HG02642 (cell line): ENCODE measurements at regions not wholly inside any gene's neighbourhood (a gene's known extent, or its start where the extent isn't known, plus 50 kb on each side); places are given as distances from the start of the nearest gene placed in this dataset.
"Not testable (repeated sequence)": the region's sequence is repeated elsewhere in the genome, so short reads cannot be mapped to it uniquely, and the experiment has no call there.

Experiments
- ATAC-seq: cut with Tn5 transposase; IDR thresholded peaks from one replicate; pipeline ENCODE4 v1.9.1; 2021; ENCODE audit warnings: mild to moderate bottlenecking; ENCODE audit not compliant: unreplicated experiment, poor library complexity

DNA sequence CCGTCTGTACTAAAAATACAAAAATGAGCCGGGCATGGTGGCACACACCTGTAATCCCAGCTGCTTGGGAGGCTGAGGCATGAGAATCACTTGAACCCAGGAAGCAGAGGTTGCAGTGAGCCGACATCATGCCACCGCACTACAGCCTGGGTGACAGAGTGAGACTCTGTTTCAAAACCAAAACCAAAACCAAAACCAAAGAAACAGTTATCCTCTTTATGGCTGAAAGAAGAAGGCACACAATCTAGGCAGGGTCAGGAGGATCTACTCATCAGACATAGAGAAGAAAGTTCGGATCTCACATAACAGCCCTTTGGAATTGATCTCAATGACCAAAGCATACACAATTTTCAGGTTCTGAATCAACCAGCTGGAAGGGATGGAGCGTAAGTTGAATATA is 411.3 kb upstream of the SLC35B3 start:
- ATAC-seq: not testable (repeated sequence)

DNA sequence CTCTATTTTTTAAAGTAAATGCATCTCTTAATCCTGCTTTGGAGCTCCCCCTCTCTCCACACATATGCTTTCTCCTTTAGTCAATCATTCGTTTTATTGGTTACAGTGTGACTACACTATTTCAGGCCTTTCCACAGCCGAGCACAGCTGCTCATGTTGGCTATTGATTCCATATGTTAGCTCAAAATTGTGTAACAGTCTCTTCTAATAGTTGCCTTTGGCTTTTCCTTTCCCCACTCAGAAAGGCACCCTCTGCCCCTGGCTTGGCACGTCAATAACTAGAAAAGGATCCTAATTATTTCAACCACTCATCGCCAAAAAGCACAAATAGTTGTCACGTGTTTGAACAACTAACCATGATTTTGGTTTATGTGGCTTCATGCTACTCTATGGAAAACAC is 410.3 kb upstream of the SLC35B3 start:
- ATAC-seq: no peak

- no peak for ATAC-seq
Measured at GRCh38 chr6:8844968-8845367, 409.6 kb upstream of the SLC35B3 start.

DNA sequence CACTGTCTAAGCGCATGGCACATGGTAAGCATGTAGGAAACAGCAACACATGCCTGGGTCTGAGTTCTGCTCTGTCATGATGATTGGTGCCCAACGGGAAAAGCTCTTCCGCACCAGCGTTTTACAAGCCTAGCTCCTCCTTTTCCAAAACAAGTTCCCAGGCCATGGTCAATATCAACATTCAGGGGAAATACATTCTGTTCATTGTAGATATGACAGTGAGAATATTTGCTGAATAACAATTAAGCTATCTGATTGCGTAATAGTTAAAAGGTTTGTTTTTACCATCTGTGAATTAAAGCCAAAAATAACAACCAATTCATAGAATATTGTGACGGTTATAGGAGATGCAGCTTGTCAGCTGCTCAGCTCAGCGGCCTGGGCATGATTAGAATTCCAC is 404.3 kb upstream of the SLC35B3 start:
- ATAC-seq: no peak

- no peak for ATAC-seq
Measured at GRCh38 chr6:8837343-8837742, 402.0 kb upstream of the SLC35B3 start.

- not testable (repeated sequence) for ATAC-seq
Measured at GRCh38 chr6:8832695-8833094, 397.4 kb upstream of the SLC35B3 start.

- ATAC-seq: no peak
Measured at GRCh38 chr6:8831366-8832152, 396.2 kb upstream of the SLC35B3 start.

DNA sequence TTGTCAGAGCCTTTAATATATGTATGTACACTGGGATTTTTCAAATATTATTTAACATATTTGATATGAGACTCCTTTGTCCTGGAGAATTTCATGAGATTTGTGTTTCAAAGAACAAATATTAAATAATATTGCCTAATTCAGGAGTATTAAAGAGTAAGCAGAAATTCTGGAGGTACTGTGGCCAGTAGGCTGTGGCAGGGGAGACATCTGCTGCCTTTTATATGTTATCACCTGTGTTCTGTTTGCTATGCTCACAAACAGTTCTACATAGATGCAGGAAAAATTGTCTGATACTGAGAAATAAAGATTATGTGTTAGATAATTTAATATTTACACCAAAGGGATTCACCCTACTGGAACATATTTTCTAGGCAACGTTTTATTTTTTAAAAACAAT is 395.4 kb upstream of the SLC35B3 start:
- ATAC-seq: no peak

DNA sequence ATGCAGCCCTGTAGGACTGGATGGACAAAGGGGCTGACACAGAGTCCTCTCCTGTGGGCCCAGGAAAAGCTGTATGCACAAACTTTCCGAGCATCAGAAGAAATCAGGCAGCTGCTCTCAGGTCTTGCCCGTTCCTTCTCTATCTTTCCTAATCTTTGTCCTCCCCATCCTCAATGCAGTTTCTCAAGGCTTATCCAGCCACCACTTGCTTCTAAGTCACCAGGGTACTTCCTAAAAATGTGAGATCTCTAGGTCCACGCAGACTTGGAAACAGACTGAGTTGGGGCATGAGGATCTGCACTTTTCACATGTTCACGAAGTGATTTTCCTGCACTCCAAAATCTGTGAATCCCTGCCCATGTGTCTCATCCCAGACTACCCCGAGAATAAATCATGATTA is 394.5 kb upstream of the SLC35B3 start:
- ATAC-seq: no peak

GRCh38 chr6:8829296-8829695 is 394.0 kb upstream of the SLC35B3 start:
- ATAC-seq: no peak

GRCh38 chr6:8828376-8828775 is 393.0 kb upstream of the SLC35B3 start:
- ATAC-seq: no peak

GRCh38 chr6:8825726-8826125 is 390.4 kb upstream of the SLC35B3 start:
- ATAC-seq: no peak

DNA sequence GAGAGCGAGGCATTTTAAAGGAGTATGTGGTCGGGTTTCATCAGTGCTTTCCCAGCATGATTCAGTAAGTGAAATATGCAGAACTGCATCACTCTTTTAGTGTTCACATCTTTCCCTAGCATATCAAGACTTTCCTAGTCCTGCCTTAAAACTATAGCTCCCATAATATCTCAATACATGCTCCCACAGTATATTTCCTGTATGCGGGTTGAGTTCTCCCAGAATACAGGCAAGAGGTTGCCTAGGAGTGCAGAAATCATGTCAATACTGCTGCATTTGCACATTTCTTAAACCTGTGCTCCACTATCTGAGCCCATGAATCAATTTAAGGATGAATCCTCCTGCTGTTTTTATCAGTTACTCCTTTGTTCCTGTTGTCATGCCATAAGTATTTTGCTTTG is 386.6 kb upstream of the SLC35B3 start:
- no peak for ATAC-seq

DNA sequence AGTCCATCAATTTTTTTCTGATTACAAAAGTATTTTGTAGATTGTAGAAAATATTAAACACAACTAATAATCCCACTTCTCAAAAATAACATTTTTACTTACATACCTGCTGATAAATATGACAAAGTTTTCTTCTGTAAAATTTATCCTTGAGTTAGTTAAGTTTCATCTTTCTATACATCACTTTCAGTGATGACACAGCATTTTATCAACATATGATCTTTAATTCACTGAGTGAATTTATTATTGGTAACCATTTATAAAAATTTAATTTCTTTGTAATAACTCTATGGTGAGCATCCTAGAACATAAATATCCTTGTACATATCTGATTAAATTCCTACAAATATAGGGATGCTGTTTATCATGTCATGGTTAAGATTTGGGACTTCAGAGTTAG is 385.0 kb upstream of the SLC35B3 start:
- no peak for ATAC-seq

DNA sequence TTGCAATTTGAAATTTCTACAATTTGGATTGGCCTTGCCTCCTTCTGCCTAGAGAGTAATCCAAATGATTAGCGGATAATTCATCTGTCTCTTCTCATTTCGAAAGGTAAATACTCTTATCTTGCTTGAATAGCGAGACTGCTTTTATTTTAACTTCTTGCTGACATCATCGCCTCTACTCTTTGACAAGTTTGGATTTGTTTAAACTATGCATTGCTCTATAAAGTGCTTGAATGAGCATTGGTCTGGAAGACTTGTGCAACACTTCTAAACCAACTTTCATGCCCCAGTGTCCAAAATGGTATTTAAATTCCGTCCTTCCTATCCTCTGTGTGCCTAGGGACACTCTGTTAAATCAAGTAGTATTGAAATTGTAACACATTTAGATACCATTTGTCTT is 384.1 kb upstream of the SLC35B3 start:
- ATAC-seq: no peak

- no peak for ATAC-seq
Measured at GRCh38 chr6:8814440-8815000, 379.2 kb upstream of the SLC35B3 start.

DNA sequence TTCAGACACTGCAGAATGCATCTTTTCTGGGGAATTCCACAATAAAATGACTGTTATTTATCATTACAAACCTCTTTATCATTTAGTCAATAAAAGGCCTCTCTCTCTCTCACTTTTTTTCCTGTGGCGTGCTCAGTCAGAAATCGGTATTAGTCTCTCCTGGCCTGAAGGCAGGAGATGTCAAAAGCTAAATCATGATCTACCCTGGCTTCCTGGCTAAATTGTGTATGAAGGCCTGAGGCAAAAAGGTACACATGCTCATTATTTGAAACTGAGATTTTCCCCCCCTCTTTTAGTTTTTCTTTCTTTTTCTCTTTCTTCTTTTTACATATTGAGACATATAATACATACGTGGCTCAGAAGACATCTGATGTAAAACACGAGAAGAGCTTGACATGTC is 375.0 kb upstream of the SLC35B3 start:
- ATAC-seq: no peak

- ATAC-seq: no peak
Measured at GRCh38 chr6:8809662-8810061, 374.3 kb upstream of the SLC35B3 start.

- ATAC-seq: no peak
Measured at GRCh38 chr6:8803181-8803760, 367.9 kb upstream of the SLC35B3 start.

- ATAC-seq: not testable (repeated sequence)
Measured at GRCh38 chr6:8802397-8802796, 367.1 kb upstream of the SLC35B3 start.

GRCh38 chr6:8794420-8794819 is 359.1 kb upstream of the SLC35B3 start:
- ATAC-seq: no peak

DNA sequence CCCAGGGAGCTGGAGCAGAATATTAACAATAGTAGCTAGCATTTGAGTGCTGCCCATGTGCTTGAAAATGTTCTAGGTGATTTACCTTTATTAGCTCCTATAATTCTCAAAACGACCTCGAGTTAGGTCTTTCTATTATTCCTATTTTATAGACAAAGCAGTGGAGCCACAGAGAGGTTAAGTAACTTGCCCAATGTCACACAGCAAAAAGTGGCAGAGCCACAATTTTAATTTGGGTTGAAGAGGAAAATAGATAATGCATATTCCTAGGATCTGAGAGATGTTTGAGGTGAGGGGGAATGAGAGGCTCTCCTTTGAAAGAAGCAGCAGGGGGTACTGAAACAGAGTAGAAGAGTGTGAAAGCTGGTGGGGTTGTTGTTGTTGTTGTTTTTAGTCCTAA is 354.5 kb upstream of the SLC35B3 start:
- no peak for ATAC-seq
